Activated naive CD4-positive, alpha-beta T cell treated with anti-CD3 and anti-CD28 coated beads, Interleukin-2, amount 50 U/mL, for 72 hours (primary cell): ENCODE measurements at regions not wholly inside any gene's neighbourhood (a gene's known extent, or its start where the extent isn't known, plus 50 kb on each side); places are given as distances from the start of the nearest gene placed in this dataset.

Experiments
- ATAC-seq, 2 donors: fragments of 150-1000 bp; cut with Tn5 transposase; 2 replicates each; pipeline ENCODE4 v1.10.0; 2021; ENCODE audit warnings: mild to moderate bottlenecking in 2 of 2, moderate library complexity in 2 of 2
- DNase-seq, 2 donors: peaks; one replicate each; pipeline ENCODE4 v3.0.0; 2021 to 2022; ENCODE audit warnings: low spot score in 2 of 2
- H3K27ac Mint-ChIP-seq, 2 donors: one replicate each; pipeline ENCODE4 v1.8.0; 2022; ENCODE audit warnings: mild to moderate bottlenecking in 2 of 2, mixed read lengths in 2 of 2
- H3K36me3 Mint-ChIP-seq, 2 donors: one replicate each; pipeline ENCODE4 v1.8.0; 2022; ENCODE audit warnings: mixed read lengths in 2 of 2
- H3K9me3 Mint-ChIP-seq, 2 donors: one replicate each; pipeline ENCODE4 v1.8.0; 2022; ENCODE audit warnings: mixed read lengths in 2 of 2

DNA sequence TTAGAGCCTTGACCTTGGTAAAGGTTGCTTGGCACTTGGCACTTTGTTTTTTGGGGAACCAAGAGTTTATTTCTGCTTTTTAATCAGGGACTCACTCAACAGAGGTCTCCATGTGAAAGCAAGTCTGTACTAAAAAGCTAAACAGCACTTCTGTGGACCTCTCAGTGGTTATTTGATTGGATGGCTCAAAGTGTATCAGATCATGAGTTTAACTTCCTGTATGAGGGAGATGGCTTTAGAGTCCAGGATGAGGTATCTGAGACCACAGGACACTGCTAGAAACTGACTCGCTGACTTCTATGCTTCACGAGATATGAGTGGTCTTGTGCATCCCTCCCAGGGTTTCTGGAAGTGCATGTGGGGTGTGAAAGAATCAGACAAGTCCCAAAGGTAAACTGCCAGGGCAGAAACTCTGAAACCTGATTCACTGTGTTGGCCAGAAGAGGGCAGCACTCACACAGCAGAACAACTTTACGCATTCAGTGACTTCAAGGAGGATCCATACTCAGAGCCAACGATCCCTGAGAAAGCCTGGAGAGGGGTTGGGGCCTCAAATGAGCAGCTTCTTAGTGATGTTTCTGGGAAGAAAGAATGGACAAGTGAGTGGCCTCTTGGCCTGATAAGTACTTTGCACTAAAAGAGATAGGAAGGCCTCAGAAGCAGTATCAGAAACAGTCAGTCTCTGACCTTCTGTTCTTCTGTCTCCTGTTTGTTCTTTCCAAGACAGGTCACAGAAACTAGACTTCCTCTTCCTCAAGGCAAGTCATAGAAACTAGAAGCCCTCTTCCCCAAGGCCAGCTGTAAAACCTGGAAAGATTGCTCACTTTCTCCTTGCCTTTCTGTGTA, 220.3 kb upstream of the CXCL13 start:
- ATAC-seq (peak; percentile 74 to 77), DNase-seq (peak; percentile 58 to 59)
- Mint-ChIP-seq H3K27ac (no peak overlapping the region), H3K36me3 (no peaks in the 10 kb centered on the region), H3K9me3 (no peaks in the 10 kb centered on the region)

GRCh38 chr4:77393996-77394395, 211.6 kb upstream of the CXCL13 start:
- Mint-ChIP-seq H3K27ac (no peak overlapping the region), H3K36me3 (no peaks in the 10 kb centered on the region), H3K9me3 (no peaks in the 10 kb centered on the region)
- ATAC-seq = no peak
- DNase-seq = no peak

GRCh38 chr4:77395481-77395880, 210.1 kb upstream of the CXCL13 start:
- Mint-ChIP-seq H3K9me3 (peaks cover 5 to 6% of the 10 kb centered on the region in 2 donors), H3K27ac (no peak overlapping the region), H3K36me3 (no peaks in the 10 kb centered on the region)
- ATAC-seq = no peak
- DNase-seq = no peak

- Mint-ChIP-seq H3K27ac (no peak overlapping the region), H3K9me3 (peaks cover 5 to 6% of the 10 kb centered on the region in 2 donors), H3K36me3 (no peaks in the 10 kb centered on the region)
- DNase-seq = no peak
- ATAC-seq = no peak
These were observed 207.4 kb upstream of the CXCL13 start for GRCh38 chr4:77398256-77398655.

- peaks cover 5 to 6% of the 10 kb centered on the region in 2 donors for H3K9me3 Mint-ChIP-seq
- ATAC-seq = no peak
- no peaks in the 10 kb centered on the region for H3K36me3 Mint-ChIP-seq
- no peak for DNase-seq
- no peak overlapping the region for H3K27ac Mint-ChIP-seq
These were observed 205.8 kb upstream of the CXCL13 start for GRCh38 chr4:77399831-77400230.

DNA sequence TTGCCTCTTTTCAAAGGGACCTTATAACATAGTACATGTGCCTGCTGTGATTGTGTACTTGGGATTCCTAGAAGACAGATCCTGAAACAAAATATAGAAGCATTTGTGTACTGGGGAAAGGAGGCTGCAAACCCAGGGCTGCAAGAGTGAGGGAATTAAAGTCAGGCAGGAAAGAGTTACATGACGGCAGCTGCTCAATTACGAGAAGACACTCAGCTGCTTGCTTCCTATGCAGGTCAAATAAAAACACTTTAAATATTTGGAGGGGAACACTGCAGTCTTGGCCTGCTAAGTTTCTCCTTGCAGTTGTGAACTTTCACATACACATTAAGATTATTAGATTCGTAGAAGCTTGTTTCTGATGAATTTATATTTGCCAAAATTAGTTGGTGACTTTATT, 191.9 kb upstream of the CXCL13 start:
- no peak for DNase-seq
- ATAC-seq = no peak
- Mint-ChIP-seq H3K9me3 (no peaks in the 10 kb centered on the region), H3K27ac (no peak overlapping the region), H3K36me3 (no peaks in the 10 kb centered on the region)

- ATAC-seq = no peak
- no peaks in the 10 kb centered on the region for H3K9me3 Mint-ChIP-seq
- H3K27ac Mint-ChIP-seq = no peak overlapping the region
- no peaks in the 10 kb centered on the region for H3K36me3 Mint-ChIP-seq
- DNase-seq = no peak
These were observed 189.9 kb upstream of the CXCL13 start for GRCh38 chr4:77415689-77416088.

DNA sequence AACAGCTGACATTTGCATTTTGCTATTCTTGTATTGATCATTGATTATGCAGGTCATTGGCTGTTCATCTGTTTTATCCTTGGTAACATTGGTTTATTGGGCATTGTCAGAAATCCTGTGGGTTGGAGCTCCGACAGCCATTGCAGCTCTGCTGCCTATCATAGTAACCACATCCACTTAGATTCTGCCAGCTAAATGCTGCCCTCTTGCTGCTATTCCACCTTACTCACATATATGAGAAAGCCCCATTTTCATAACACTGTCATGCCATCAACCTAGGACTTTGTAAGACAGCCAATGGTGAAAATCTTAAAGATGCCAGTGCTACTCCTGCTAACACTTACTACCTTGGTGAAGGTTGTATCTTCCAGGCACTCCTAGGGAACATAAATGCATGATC, 187.3 kb upstream of the CXCL13 start:
- DNase-seq (no peak), ATAC-seq (no peak)
- no peaks in the 10 kb centered on the region for H3K36me3 Mint-ChIP-seq
- no peaks in the 10 kb centered on the region for H3K9me3 Mint-ChIP-seq
- H3K27ac Mint-ChIP-seq = no peak overlapping the region

- no peak for ATAC-seq
- no peak for DNase-seq
- H3K36me3 Mint-ChIP-seq = no peaks in the 10 kb centered on the region
- H3K27ac Mint-ChIP-seq = no peak overlapping the region
- peaks cover 0 to under 1% of the 10 kb centered on the region in 2 donors for H3K9me3 Mint-ChIP-seq
These were observed 174.8 kb upstream of the CXCL13 start for GRCh38 chr4:77430847-77431246.

DNA sequence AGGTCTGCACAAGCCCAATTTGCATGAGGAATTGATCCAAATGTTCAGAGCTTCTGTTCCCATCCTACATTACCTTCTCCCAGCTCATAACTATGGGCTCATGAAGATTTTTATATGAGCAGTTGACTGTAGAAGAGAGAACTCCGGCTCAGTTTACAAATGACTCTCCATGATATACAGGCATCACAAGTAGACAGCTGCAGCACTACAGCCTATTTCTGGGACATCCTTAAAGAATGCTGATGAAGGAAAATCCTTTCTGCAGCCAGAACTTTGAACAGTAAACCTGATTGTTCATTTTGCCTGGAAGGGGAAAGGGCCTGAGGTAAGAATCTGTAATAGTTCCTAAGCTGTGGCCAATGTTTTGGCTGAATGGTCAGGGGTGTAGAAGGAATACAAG, 174.1 kb upstream of the CXCL13 start:
- Mint-ChIP-seq H3K27ac (no peak overlapping the region), H3K9me3 (no peaks in the 10 kb centered on the region), H3K36me3 (no peaks in the 10 kb centered on the region)
- no peak for DNase-seq
- no peak for ATAC-seq

DNA sequence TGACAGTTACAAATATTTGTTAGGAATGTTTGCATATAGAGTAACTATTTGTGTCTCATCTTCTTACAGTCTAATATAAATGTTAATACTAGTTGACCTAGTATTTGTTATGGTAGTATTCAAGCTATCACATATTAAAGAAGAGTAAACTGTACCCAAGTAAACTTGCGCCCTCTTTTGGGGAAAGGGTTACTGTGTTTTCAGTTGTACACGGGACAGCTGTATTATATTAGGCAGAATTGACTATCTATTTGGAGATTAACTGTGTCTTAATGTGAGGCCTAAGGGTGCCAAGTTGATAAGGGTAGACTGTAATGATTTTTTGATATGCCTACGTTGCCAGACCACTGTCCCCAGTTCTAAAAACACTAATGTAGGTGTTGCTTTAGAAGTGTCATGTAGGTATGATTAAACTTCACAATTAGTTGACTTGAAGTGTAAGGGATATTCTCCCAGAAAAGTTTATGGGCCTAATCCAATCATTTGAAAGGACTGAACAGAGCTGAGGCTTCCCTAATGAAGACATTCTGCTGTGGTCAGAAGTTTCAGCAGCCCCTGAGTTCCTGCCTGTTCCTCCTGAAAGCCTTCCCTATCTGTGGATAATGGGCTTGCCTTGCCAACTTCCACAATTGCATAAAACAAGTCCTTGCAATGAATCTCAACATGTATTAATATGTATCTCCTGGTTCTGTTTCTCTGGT, 172.8 kb upstream of the CXCL13 start:
- ATAC-seq (no peak), DNase-seq (no peak)
- H3K27ac Mint-ChIP-seq = no peak overlapping the region
- H3K9me3 Mint-ChIP-seq = no peaks in the 10 kb centered on the region
- no peaks in the 10 kb centered on the region for H3K36me3 Mint-ChIP-seq

DNA sequence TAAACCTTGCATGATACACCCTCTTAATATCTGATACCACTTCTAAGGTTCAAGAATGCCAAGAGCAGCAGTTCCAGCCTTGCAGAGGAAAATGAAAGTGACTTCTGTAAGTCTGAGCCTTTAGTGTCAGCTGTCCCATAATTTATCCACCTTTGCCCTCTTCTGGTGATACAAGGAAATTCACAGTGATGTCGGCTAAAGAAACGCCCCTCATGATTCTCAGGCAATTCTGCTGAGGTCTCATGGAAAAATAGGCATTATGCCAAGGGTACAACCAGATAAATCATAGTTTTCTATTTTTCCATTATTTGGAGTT, 172.2 kb upstream of the CXCL13 start:
- peak in 1 of 2 donors; percentile 10 for DNase-seq
- no peaks in the 10 kb centered on the region for H3K36me3 Mint-ChIP-seq
- no peak overlapping the region for H3K27ac Mint-ChIP-seq
- H3K9me3 Mint-ChIP-seq = no peaks in the 10 kb centered on the region
- ATAC-seq = peak; percentile 70 to 71

GRCh38 chr4:77434299-77435092, 171.1 kb upstream of the CXCL13 start:
- ATAC-seq = no peak
- no peaks in the 10 kb centered on the region for H3K9me3 Mint-ChIP-seq
- DNase-seq = no peak

GRCh38 chr4:77437079-77437478, 168.5 kb upstream of the CXCL13 start:
- H3K9me3 Mint-ChIP-seq = no peaks in the 10 kb centered on the region
- no peak for ATAC-seq
- H3K36me3 Mint-ChIP-seq = no peaks in the 10 kb centered on the region
- no peak for DNase-seq
- H3K27ac Mint-ChIP-seq = no peak overlapping the region

More at GRCh38 chr4:77434299-77435092, 171.1 kb upstream of the CXCL13 start:
- H3K36me3 Mint-ChIP-seq = no peaks in the 10 kb centered on the region
- H3K27ac Mint-ChIP-seq = no peak overlapping the region

DNA sequence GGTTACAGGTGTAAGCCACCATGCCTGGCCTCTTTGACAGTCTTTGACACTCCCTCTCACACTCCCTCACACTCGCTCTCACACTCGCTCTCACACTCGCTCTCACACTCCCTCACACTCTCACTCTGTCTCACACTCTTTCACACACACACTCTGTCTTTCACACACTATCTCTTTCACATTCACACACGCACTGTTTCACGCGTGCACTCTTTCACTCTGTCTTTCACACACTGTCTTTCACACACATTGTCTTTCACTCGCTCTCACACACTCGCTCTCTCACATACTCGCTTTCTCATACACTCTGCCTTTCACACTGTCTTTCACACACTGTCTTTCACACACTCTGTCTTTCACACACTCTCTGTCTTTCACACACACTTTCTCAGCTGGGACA, 167.1 kb upstream of the CXCL13 start:
- no peak overlapping the region for H3K27ac Mint-ChIP-seq
- no peak for ATAC-seq
- no peak for DNase-seq

GRCh38 chr4:77443941-77444340, 161.7 kb upstream of the CXCL13 start:
- no peaks in the 10 kb centered on the region for H3K9me3 Mint-ChIP-seq
- ATAC-seq (no peak), DNase-seq (no peak)
- no peaks in the 10 kb centered on the region for H3K36me3 Mint-ChIP-seq
- H3K27ac Mint-ChIP-seq = no peak overlapping the region

More for the DNA sequence above, 167.1 kb upstream of the CXCL13 start:
- Mint-ChIP-seq H3K36me3 (no peaks in the 10 kb centered on the region), H3K9me3 (no peaks in the 10 kb centered on the region)

GRCh38 chr4:77445823-77446222, 159.8 kb upstream of the CXCL13 start:
- DNase-seq = no peak

More at GRCh38 chr4:77445823-77446222, 159.8 kb upstream of the CXCL13 start:
- Mint-ChIP-seq H3K36me3 (no peaks in the 10 kb centered on the region), H3K27ac (no peak overlapping the region), H3K9me3 (no peaks in the 10 kb centered on the region)
- no peak for ATAC-seq
